Endodermal cell (in vitro differentiated cells): ENCODE measurements at regions not wholly inside any gene's neighbourhood (a gene's known extent, or its start where the extent isn't known, plus 50 kb on each side); places are given as distances from the start of the nearest gene placed in this dataset.

ENCODE experiments used
- DNase-seq: peaks from one replicate; pipeline ENCODE4 v3.0.0-alpha.2; 2017
- H3K27ac ChIP-seq: 2 replicates; pipeline ENCODE4 v1.5.1; 2013; ENCODE audit warnings: mild to moderate bottlenecking, low read depth, low read length, moderate library complexity
- H3K27me3 ChIP-seq: 2 replicates; pipeline ENCODE4 v1.6.1; 2013; ENCODE audit warnings: mild to moderate bottlenecking, low read length, moderate library complexity; ENCODE audit not compliant: insufficient read depth, control insufficient read depth, poor library complexity, severe bottlenecking
- H3K36me3 ChIP-seq: 2 replicates; pipeline ENCODE4 v1.7.0; 2013; ENCODE audit warnings: mild to moderate bottlenecking, low read length, moderate library complexity; ENCODE audit not compliant: control insufficient read depth, insufficient read depth
- H3K4me1 ChIP-seq: one replicate; pipeline ENCODE4 v1.7.0; 2013; ENCODE audit warnings: low read length; ENCODE audit not compliant: control insufficient read depth, insufficient read depth
- H3K4me3 ChIP-seq: 2 replicates; pipeline ENCODE4 v1.5.1; 2013; ENCODE audit warnings: mild to moderate bottlenecking, low read length, moderate library complexity
- H3K9ac ChIP-seq: 2 replicates; pipeline ENCODE4 v1.6.1; 2013; ENCODE audit warnings: mild to moderate bottlenecking, low read length, moderate library complexity; ENCODE audit not compliant: poor library complexity, severe bottlenecking; ENCODE audit errors: extremely low read depth
- H3K9me3 ChIP-seq: 2 replicates; pipeline ENCODE4 v1.6.1; 2013; ENCODE audit warnings: mild to moderate bottlenecking, low read length, moderate library complexity; ENCODE audit not compliant: control insufficient read depth
- H3K27ac Mint-ChIP-seq: 2 replicates; pipeline ENCODE4 v1.8.0; 2020; ENCODE audit warnings: mixed read lengths
- H3K27me3 Mint-ChIP-seq: 2 replicates; pipeline ENCODE4 v1.8.0; 2021; ENCODE audit warnings: mild to moderate bottlenecking, mixed read lengths; ENCODE audit not compliant: insufficient read depth
- H3K36me3 Mint-ChIP-seq: 2 replicates; pipeline ENCODE4 v1.8.0; 2020; ENCODE audit warnings: low read depth, mixed read lengths
- H3K4me1 Mint-ChIP-seq: 2 replicates; pipeline ENCODE4 v1.8.0; 2020; ENCODE audit warnings: mixed read lengths
- H3K4me3 Mint-ChIP-seq: 2 replicates; pipeline ENCODE4 v1.8.0; 2020; ENCODE audit warnings: mild to moderate bottlenecking, moderate library complexity, mixed read lengths
- H3K9me3 Mint-ChIP-seq: 2 replicates; pipeline ENCODE4 v1.8.0; 2020; ENCODE audit warnings: mild to moderate bottlenecking, mixed read lengths
- CTCF ChIP-seq: fragments of 200-600 bp; sonication (generic); conservative IDR thresholded peaks from 2 replicates; pipeline ENCODE4 v1.5.0; 2021; ENCODE audit warnings: antibody characterized with exemption, mild to moderate bottlenecking
- WGBS, 2 experiments: methylation state at CpG; one replicate each; pipeline versions ENCODE4 v1.1.5 to v1.1.7; 2013; ENCODE audit warnings: missing lambda C conversion rate in 2 of 2, mixed read lengths in 1 of 2; ENCODE audit not compliant: insufficient coverage in 1 of 2, insufficient read length in 1 of 2; 5-methylcytosine and 5-hydroxymethylcytosine counted together

DNA sequence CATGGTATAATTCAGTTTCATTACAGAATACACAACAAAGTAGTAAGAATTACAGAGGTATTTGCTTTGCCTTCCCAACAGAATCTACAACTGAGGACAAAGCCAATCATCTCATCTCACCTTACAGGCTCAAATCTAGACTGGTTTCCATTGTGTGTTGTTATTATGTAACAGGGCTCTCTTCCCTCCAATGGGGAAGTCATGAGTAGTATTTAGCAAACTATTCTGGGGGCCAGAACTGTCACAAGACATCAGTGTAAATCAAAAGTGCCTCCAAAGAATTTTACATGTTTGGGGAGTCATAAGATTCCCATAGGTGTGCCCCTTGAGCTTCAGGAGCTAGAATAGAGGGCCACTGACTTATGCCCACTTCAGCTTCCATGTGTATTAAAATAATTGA lies 187.0 kb upstream of the EDNRB start:
- no peaks in the 10 kb centered on the region for H3K27me3 Mint-ChIP-seq
- Histone ChIP-seq H3K27ac (no peak overlapping the region), H3K27me3 (no peaks in the 10 kb centered on the region), H3K36me3 (no peaks in the 10 kb centered on the region), H3K9ac (no peak overlapping the region), H3K4me3 (no peak overlapping the region), H3K4me1 (no peaks in the 10 kb centered on the region), H3K9me3 (no peaks in the 10 kb centered on the region)
- no peaks in the 10 kb centered on the region for H3K9me3 Mint-ChIP-seq
- H3K4me1 Mint-ChIP-seq = no peaks in the 10 kb centered on the region
- H3K4me3 Mint-ChIP-seq = no peak overlapping the region
- H3K36me3 Mint-ChIP-seq = no peaks in the 10 kb centered on the region
- TF ChIP-seq CTCF = no peak
- no peak overlapping the region for H3K27ac Mint-ChIP-seq
- DNase-seq = no peak

DNA sequence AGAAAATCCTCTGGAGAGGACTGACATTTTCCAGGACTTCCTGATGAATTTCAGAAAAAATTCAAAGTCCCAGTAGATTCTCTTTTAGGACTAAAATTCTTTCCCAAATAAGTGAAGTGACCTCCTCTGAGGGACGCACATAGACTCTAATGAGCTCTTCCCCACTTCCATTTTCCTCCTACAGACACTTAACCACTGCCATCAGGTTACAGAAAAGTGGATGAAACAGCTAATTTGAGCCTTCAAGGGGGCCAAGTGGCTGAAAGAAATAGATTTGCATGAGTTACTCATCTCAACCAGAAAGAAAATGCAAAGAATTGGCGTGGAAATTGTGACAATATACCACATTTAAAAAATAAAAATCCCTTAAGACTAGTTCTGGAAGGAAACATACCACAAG lies 185.3 kb upstream of the EDNRB start:
- 96% methylated on average over 2 of the region's 2 CpGs; no CpG with 5 or more reads in 1 of the 2 experiments for WGBS, 2 experiments
- no peaks in the 10 kb centered on the region for H3K36me3 ChIP-seq
- H3K27me3 Mint-ChIP-seq = no peaks in the 10 kb centered on the region

GRCh38 chr13:78102741-78103140 lies 184.1 kb upstream of the EDNRB start:
- no peak for DNase-seq
- no peaks in the 10 kb centered on the region for H3K9me3 ChIP-seq
- TF ChIP-seq CTCF = no peak
- H3K9ac ChIP-seq = no peak overlapping the region
- H3K27me3 ChIP-seq = no peaks in the 10 kb centered on the region
- Mint-ChIP-seq H3K9me3 (no peaks in the 10 kb centered on the region), H3K27me3 (no peaks in the 10 kb centered on the region), H3K36me3 (no peaks in the 10 kb centered on the region), H3K4me3 (no peak overlapping the region), H3K27ac (no peak overlapping the region), H3K4me1 (no peaks in the 10 kb centered on the region)
- H3K4me3 ChIP-seq = no peak overlapping the region
- WGBS, 2 experiments = 92% methylated on average over 1 of the region's 2 CpGs; no CpG with 5 or more reads in 1 of the 2 experiments
- no peaks in the 10 kb centered on the region for H3K36me3 ChIP-seq
- no peaks in the 10 kb centered on the region for H3K4me1 ChIP-seq
- no peak overlapping the region for H3K27ac ChIP-seq

More for the DNA sequence above, 185.3 kb upstream of the EDNRB start:
- Mint-ChIP-seq H3K36me3 (no peaks in the 10 kb centered on the region), H3K4me3 (no peak overlapping the region), H3K4me1 (no peaks in the 10 kb centered on the region), H3K27ac (no peak overlapping the region), H3K9me3 (no peaks in the 10 kb centered on the region)
- no peak overlapping the region for H3K27ac ChIP-seq
- no peaks in the 10 kb centered on the region for H3K27me3 ChIP-seq
- DNase-seq = no peak
- H3K4me3 ChIP-seq = no peak overlapping the region
- H3K9ac ChIP-seq = no peak overlapping the region
- H3K9me3 ChIP-seq = no peaks in the 10 kb centered on the region
- no peaks in the 10 kb centered on the region for H3K4me1 ChIP-seq
- no peak for TF ChIP-seq CTCF
